BE2C (cell line): ENCODE measurements at regions not wholly inside any gene's neighbourhood (a gene's known extent, or its start where the extent isn't known, plus 50 kb on each side); places are given as distances from the start of the nearest gene placed in this dataset.

ENCODE experiments used
- DNase-seq: peaks from one replicate; pipeline ENCODE4 v3.0.0-alpha.2; 2020
- H3K27me3 ChIP-seq: fragments of 250-450 bp; sonication (Bioruptor Pico); 2 replicates; pipeline ENCODE4 v1.5.1; 2020; ENCODE audit warnings: mild to moderate bottlenecking
- H3K36me3 ChIP-seq: fragments of 250-450 bp; sonication (Bioruptor Pico); 2 replicates; pipeline ENCODE4 v1.5.1; 2020; ENCODE audit warnings: mild to moderate bottlenecking
- H3K4me1 ChIP-seq: fragments of 250-450 bp; sonication (Bioruptor Pico); 2 replicates; pipeline ENCODE4 v1.5.1; 2020
- H3K4me3 ChIP-seq: 2 replicates; pipeline ENCODE4 v1.5.1; 2011; ENCODE audit warnings: low read depth, low read length
- H3K9me3 ChIP-seq: fragments of 250-450 bp; sonication (Bioruptor Pico); 2 replicates; pipeline ENCODE4 v1.5.1; 2020
- CTCF ChIP-seq: IDR thresholded peaks from 2 replicates; pipeline ENCODE4 v1.5.1; 2012; ENCODE audit warnings: mild to moderate bottlenecking, low read depth, low read length

GRCh38 chr16:9650284-9650683 is 531.9 kb downstream of the GRIN2A start:
- no peak for TF ChIP-seq CTCF
- DNase-seq: no peak
- H3K4me3 ChIP-seq: no peak overlapping the region
- no peaks in the 10 kb centered on the region for H3K4me1 ChIP-seq
- no peaks in the 10 kb centered on the region for H3K36me3 ChIP-seq
- H3K9me3 ChIP-seq: peaks cover 2% of the 10 kb centered on the region
- H3K27me3 ChIP-seq: no peaks in the 10 kb centered on the region

DNA sequence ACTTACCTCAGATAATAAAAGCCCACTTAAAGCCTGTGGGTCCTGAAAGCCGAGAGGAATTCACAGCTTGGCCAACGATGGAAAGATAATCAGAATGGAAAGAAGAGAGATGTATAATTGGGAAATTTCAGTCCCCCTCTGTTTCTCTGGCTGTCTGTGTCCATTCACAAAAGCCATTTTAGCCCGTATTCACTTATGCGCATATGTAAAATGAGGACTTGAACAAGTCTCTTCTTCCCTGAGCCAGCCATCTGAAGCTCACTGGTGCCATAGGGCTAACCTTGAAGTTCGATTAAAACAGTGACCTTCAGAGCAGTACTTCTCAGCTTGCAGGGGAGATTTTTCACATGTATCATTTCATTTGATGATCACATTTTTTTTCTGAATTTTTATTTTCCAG is 527.2 kb downstream of the GRIN2A start:
- no peak for TF ChIP-seq CTCF
- no peaks in the 10 kb centered on the region for H3K27me3 ChIP-seq
- H3K4me3 ChIP-seq: no peak overlapping the region
- H3K9me3 ChIP-seq: no peaks in the 10 kb centered on the region; the same call in none of the 2 replicates
- DNase-seq: no peak
- H3K36me3 ChIP-seq: no peaks in the 10 kb centered on the region
- no peaks in the 10 kb centered on the region for H3K4me1 ChIP-seq

- Histone ChIP-seq H3K9me3 (no peaks in the 10 kb centered on the region; the same call in 1 of the 2 replicates), H3K36me3 (no peaks in the 10 kb centered on the region), H3K27me3 (no peaks in the 10 kb centered on the region), H3K4me3 (no peak overlapping the region), H3K4me1 (no peaks in the 10 kb centered on the region)
- no peak for DNase-seq
- no peak for TF ChIP-seq CTCF
Observed at GRCh38 chr16:9657641-9658040, 524.6 kb downstream of the GRIN2A start.

- no peak for DNase-seq
- TF ChIP-seq CTCF: no peak
- H3K36me3 ChIP-seq: no peaks in the 10 kb centered on the region
- no peaks in the 10 kb centered on the region; the same call in 1 of the 2 replicates for H3K9me3 ChIP-seq
- no peaks in the 10 kb centered on the region for H3K27me3 ChIP-seq
- H3K4me1 ChIP-seq: no peaks in the 10 kb centered on the region
- H3K4me3 ChIP-seq: no peak overlapping the region
Observed at GRCh38 chr16:9658164-9658563, 524.1 kb downstream of the GRIN2A start.

DNA sequence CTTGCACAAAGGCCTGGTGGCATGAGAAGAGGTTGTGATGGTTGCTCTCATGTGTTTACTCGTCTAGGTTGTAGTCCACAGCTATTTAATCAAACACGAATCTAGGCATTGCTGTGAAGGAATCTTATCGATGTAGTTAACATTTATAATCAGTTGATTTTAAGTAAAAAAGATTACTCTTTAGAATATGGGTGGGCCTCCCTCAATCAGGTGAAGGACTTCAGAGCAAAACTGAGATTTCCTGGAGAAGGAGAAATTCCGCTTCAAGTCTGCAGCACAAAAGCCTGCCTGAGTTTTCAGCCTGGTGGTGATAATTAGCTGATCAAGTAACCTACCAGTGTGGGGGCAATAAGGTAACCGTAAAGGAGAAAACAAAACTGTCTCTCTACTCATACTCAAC is 523.6 kb downstream of the GRIN2A start:
- H3K9me3 ChIP-seq: no peaks in the 10 kb centered on the region; the same call in 1 of the 2 replicates
- H3K27me3 ChIP-seq: no peaks in the 10 kb centered on the region
- no peak for TF ChIP-seq CTCF
- H3K36me3 ChIP-seq: no peaks in the 10 kb centered on the region
- DNase-seq: no peak
- H3K4me3 ChIP-seq: no peak overlapping the region
- H3K4me1 ChIP-seq: no peaks in the 10 kb centered on the region

GRCh38 chr16:9660898-9661297 is 521.3 kb downstream of the GRIN2A start:
- H3K4me3 ChIP-seq: no peak overlapping the region
- DNase-seq: no peak
- no peaks in the 10 kb centered on the region for H3K4me1 ChIP-seq
- TF ChIP-seq CTCF: no peak
- H3K36me3 ChIP-seq: no peaks in the 10 kb centered on the region
- no peaks in the 10 kb centered on the region for H3K27me3 ChIP-seq
- no peaks in the 10 kb centered on the region for H3K9me3 ChIP-seq
